H9 (cell line): ENCODE measurements at regions not wholly inside any gene's neighbourhood (a gene's known extent, or its start where the extent isn't known, plus 50 kb on each side); places are given as distances from the start of the nearest gene placed in this dataset.

ENCODE experiments used
- DNase-seq: peaks from one replicate; pipeline ENCODE4 v3.0.0-alpha.2; 2017
- H2AFZ ChIP-seq: one replicate; pipeline ENCODE4 v1.6.1; 2013; ENCODE audit warnings: mild to moderate bottlenecking, low read length, control low read depth, moderate library complexity
- H2AK5ac ChIP-seq: 2 replicates; pipeline ENCODE4 v1.6.1; 2013; ENCODE audit warnings: low read length, control low read depth, mixed read lengths; ENCODE audit not compliant: insufficient read length
- H2BK120ac ChIP-seq: one replicate; pipeline ENCODE4 v1.6.1; 2013; ENCODE audit warnings: low read depth, mild to moderate bottlenecking, low read length, control low read depth, inconsistent platforms; ENCODE audit not compliant: poor library complexity, severe bottlenecking
- H2BK12ac ChIP-seq: 2 replicates; pipeline ENCODE4 v1.6.1; 2013; ENCODE audit warnings: low read length, control low read depth, mixed read lengths, low read depth; ENCODE audit not compliant: insufficient read length
- H2BK15ac ChIP-seq: 2 replicates; pipeline ENCODE4 v1.6.1; 2013; ENCODE audit warnings: low read depth, low read length, control low read depth
- H2BK20ac ChIP-seq: one replicate; pipeline ENCODE4 v1.6.1; 2013; ENCODE audit warnings: low read depth, mild to moderate bottlenecking, low read length, control low read depth, inconsistent platforms; ENCODE audit not compliant: poor library complexity, severe bottlenecking
- H2BK5ac ChIP-seq: 2 replicates; pipeline ENCODE4 v1.6.1; 2013; ENCODE audit warnings: low read length, control low read depth, mixed read lengths; ENCODE audit not compliant: insufficient read length
- H3K14ac ChIP-seq: 2 replicates; pipeline ENCODE4 v1.6.1; 2013; ENCODE audit warnings: low read length, control low read depth; ENCODE audit not compliant: insufficient read depth
- H3K18ac ChIP-seq: 2 replicates; pipeline ENCODE4 v1.6.1; 2013; ENCODE audit warnings: low read depth, mild to moderate bottlenecking, mixed read lengths, low read length, control low read depth; ENCODE audit not compliant: insufficient read length
- H3K23ac ChIP-seq: 2 replicates; pipeline ENCODE4 v1.6.1; 2013; ENCODE audit warnings: low read length, control low read depth, mixed read lengths, low read depth; ENCODE audit not compliant: insufficient read length
- H3K23me2 ChIP-seq: 2 replicates; pipeline ENCODE4 v1.6.1; 2013; ENCODE audit warnings: low read depth, mild to moderate bottlenecking, mixed read lengths, low read length, control low read depth; ENCODE audit not compliant: insufficient read length, poor library complexity, severe bottlenecking
- H3K27ac ChIP-seq: 2 replicates; pipeline ENCODE4 v1.5.1; 2013; ENCODE audit warnings: low read length, control low read depth, mixed read lengths, low read depth; ENCODE audit not compliant: insufficient read length
- H3K27me3 ChIP-seq: 2 replicates; pipeline ENCODE4 v1.6.1; 2013; ENCODE audit warnings: low read length, control low read depth, inconsistent platforms; ENCODE audit not compliant: insufficient read depth
- H3K4ac ChIP-seq: 2 replicates; pipeline ENCODE4 v1.6.1; 2013; ENCODE audit warnings: low read depth, mild to moderate bottlenecking, control low read depth, inconsistent platforms, low read length, moderate library complexity
- H3K4me1 ChIP-seq: 2 replicates; pipeline ENCODE4 v1.6.1; 2013; ENCODE audit warnings: low read length, control low read depth, inconsistent platforms; ENCODE audit not compliant: insufficient read depth
- H3K4me2 ChIP-seq: 2 replicates; pipeline ENCODE4 v1.6.1; 2013; ENCODE audit warnings: low read length, control low read depth, mixed read lengths; ENCODE audit not compliant: insufficient read length, insufficient read depth
- H3K56ac ChIP-seq: 2 replicates; pipeline ENCODE4 v1.6.1; 2013; ENCODE audit warnings: low read depth, mild to moderate bottlenecking, mixed read lengths, low read length, control low read depth; ENCODE audit not compliant: insufficient read length
- H3K79me1 ChIP-seq: 2 replicates; pipeline ENCODE4 v1.6.1; 2013; ENCODE audit warnings: low read depth, mild to moderate bottlenecking, moderate library complexity, low read length, control low read depth, inconsistent platforms; ENCODE audit not compliant: insufficient read depth, poor library complexity, severe bottlenecking
- H3K79me2 ChIP-seq: 2 replicates; pipeline ENCODE4 v1.6.1; 2013; ENCODE audit warnings: low read length, control low read depth, inconsistent platforms; ENCODE audit not compliant: insufficient read depth
- H3K9ac ChIP-seq: 2 replicates; pipeline ENCODE4 v1.6.1; 2013; ENCODE audit warnings: low read length, control low read depth, mixed read lengths; ENCODE audit not compliant: insufficient read length; ENCODE audit errors: extremely low read depth
- H3K9me3 ChIP-seq: one replicate; pipeline ENCODE4 v1.6.1; 2013; ENCODE audit warnings: low read depth, low read length, inconsistent platforms; ENCODE audit not compliant: control insufficient read depth
- H3T11ph ChIP-seq: one replicate; pipeline ENCODE4 v1.6.1; 2013; ENCODE audit warnings: mild to moderate bottlenecking, low read length, control low read depth, inconsistent platforms
- H4K20me1 ChIP-seq: one replicate; pipeline ENCODE4 v1.6.1; 2013; ENCODE audit not compliant: control insufficient read depth, insufficient read length, insufficient read depth
- H4K5ac ChIP-seq: 2 replicates; pipeline ENCODE4 v1.6.1; 2013; ENCODE audit warnings: low read depth, mild to moderate bottlenecking, mixed read lengths, low read length, control low read depth; ENCODE audit not compliant: insufficient read length
- H4K8ac ChIP-seq: replicated peaks from 2 replicates; pipeline ENCODE4 v1.6.1; 2013; ENCODE audit warnings: low read length, control low read depth, mixed read lengths, low read depth; ENCODE audit not compliant: insufficient read length
- H4K91ac ChIP-seq: 2 replicates; pipeline ENCODE4 v1.6.1; 2013; ENCODE audit warnings: low read depth, mild to moderate bottlenecking, moderate library complexity, mixed read lengths, low read length, control low read depth; ENCODE audit not compliant: insufficient read length
- H3K27ac Mint-ChIP-seq, 3 experiments: 2 replicates in 2 of 3; 3 replicates in 1 of 3; pipeline ENCODE4 v1.8.0; 2020 to 2021; ENCODE audit warnings: mixed read lengths in 3 of 3, mild to moderate bottlenecking in 1 of 3, moderate library complexity in 1 of 3
- H3K27me3 Mint-ChIP-seq: 2 replicates; pipeline ENCODE4 v1.8.0; 2021; ENCODE audit warnings: low read depth, mild to moderate bottlenecking, moderate library complexity, mixed read lengths
- H3K36me3 Mint-ChIP-seq, 3 experiments: 2 replicates in 2 of 3; 3 replicates in 1 of 3; pipeline ENCODE4 v1.8.0; 2020 to 2021; ENCODE audit warnings: low read depth in 3 of 3, mixed read lengths in 3 of 3; ENCODE audit not compliant: insufficient read depth in 1 of 3
- H3K4me1 Mint-ChIP-seq, 2 experiments: 2 replicates each; pipeline ENCODE4 v1.8.0; 2020; ENCODE audit warnings: mixed read lengths in 2 of 2
- H3K4me3 Mint-ChIP-seq, 2 experiments: 2 replicates in 1 of 2; 3 replicates in 1 of 2; pipeline ENCODE4 v1.8.0; 2020 to 2021; ENCODE audit warnings: mild to moderate bottlenecking in 2 of 2, mixed read lengths in 2 of 2, moderate library complexity in 1 of 2
- H3K9me3 Mint-ChIP-seq, 2 experiments: 2 replicates in 1 of 2; 3 replicates in 1 of 2; pipeline ENCODE4 v1.8.0; 2020; ENCODE audit warnings: mild to moderate bottlenecking in 2 of 2, mixed read lengths in 2 of 2, moderate library complexity in 1 of 2
- WGBS: extraction: QIAGEN DNeasy Blood & Tissue Kit; methylation state at CpG from one replicate; pipeline ENCODE4 v1.1.7; 2013; ENCODE audit warnings: missing lambda C conversion rate, low lambda C conversion rate, mixed read lengths; ENCODE audit not compliant: insufficient read length; ENCODE audit errors: extremely low coverage; 5-methylcytosine and 5-hydroxymethylcytosine counted together
- TF ChIP-seq, protein P1 (sequence below): fragments of 200-600 bp; sonication (generic); conservative IDR thresholded peaks from 3 replicates; pipeline ENCODE4 v1.8.0; 2021; ENCODE audit warnings: antibody characterized with exemption, mild to moderate bottlenecking

DNA sequence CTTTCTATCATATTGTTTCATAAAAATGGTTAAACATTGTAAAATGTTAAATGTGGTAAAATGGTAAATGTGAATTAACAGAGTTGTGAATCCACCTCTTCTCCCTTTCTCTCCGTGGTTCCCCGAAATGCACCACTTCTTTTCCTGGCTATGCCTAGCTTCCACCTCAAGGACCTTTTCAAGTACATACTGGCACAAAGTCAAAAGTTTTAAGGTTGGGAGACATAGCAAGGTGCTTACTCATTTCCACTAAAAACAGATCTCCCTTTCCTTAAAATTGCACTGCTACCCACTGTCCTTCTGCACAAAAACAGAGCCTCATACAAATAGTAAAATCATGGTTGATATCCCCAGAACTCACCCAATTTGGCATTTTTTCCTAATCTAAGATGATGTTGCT, 558.2 kb downstream of the SLITRK6 start:
- Histone ChIP-seq H3K4me1 (no peaks in the 10 kb centered on the region), H2AFZ (no peak overlapping the region), H4K91ac (no peak overlapping the region), H4K5ac (no peak overlapping the region), H3K18ac (no peak overlapping the region), H2BK5ac (no peak overlapping the region), H3K23me2 (no peaks in the 10 kb centered on the region), H3K56ac (no peak overlapping the region), H2BK12ac (no peak overlapping the region), H3K79me1 (no peaks in the 10 kb centered on the region), H3T11ph (no peak overlapping the region), H3K14ac (no peak overlapping the region), H3K4me2 (no peak overlapping the region), H2BK15ac (no peak overlapping the region), H2BK120ac (no peak overlapping the region), H2BK20ac (no peak overlapping the region), H3K27ac (no peak overlapping the region), H2AK5ac (no peak overlapping the region), H3K9me3 (no peaks in the 10 kb centered on the region), H3K4ac (no peak overlapping the region), H3K9ac (no peak overlapping the region), H4K8ac (no peak overlapping the region), H4K20me1 (no peaks in the 10 kb centered on the region), H3K27me3 (no peaks in the 10 kb centered on the region), H3K23ac (no peak overlapping the region), H3K79me2 (no peaks in the 10 kb centered on the region)
- DNase-seq: no peak
- Mint-ChIP-seq H3K4me3 (no peak overlapping the region), H3K36me3 (no peaks in the 10 kb centered on the region), H3K9me3 (no peaks in the 10 kb centered on the region), H3K27ac (no peak overlapping the region; a peak in 2 of 7 replicates), H3K4me1 (peaks cover 5 to 6% of the 10 kb centered on the region in 2 experiments; a peak in 3 of 4 replicates), H3K27me3 (no peaks in the 10 kb centered on the region)
- TF ChIP-seq, protein P1, sequence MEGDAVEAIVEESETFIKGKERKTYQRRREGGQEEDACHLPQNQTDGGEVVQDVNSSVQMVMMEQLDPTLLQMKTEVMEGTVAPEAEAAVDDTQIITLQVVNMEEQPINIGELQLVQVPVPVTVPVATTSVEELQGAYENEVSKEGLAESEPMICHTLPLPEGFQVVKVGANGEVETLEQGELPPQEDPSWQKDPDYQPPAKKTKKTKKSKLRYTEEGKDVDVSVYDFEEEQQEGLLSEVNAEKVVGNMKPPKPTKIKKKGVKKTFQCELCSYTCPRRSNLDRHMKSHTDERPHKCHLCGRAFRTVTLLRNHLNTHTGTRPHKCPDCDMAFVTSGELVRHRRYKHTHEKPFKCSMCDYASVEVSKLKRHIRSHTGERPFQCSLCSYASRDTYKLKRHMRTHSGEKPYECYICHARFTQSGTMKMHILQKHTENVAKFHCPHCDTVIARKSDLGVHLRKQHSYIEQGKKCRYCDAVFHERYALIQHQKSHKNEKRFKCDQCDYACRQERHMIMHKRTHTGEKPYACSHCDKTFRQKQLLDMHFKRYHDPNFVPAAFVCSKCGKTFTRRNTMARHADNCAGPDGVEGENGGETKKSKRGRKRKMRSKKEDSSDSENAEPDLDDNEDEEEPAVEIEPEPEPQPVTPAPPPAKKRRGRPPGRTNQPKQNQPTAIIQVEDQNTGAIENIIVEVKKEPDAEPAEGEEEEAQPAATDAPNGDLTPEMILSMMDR: no peak
- whole genome bisulfite sequencing: no CpG with 5 or more reads among the region's 2 CpGs
